Prostate gland (tissue), 2 donors: ENCODE measurements at regions not wholly inside any gene's neighbourhood (a gene's known extent, or its start where the extent isn't known, plus 50 kb on each side); places are given as distances from the start of the nearest gene placed in this dataset.

Source experiments
- POLR2A ChIP-seq: fragments of 450-650 bp; IDR thresholded peaks from one replicate; pipeline ENCODE4 v1.6.1; 2016; ENCODE audit warnings: antibody characterized with exemption, mild to moderate bottlenecking
- TF ChIP-seq, protein P1 (sequence below), 4 experiments: fragments of 200-600 bp in 2 of 4; fragments of 450-650 bp in 2 of 4; sonication (generic) in 2 of 4; IDR thresholded peaks; 1 replicate in 3 of 4; 2 replicates in 1 of 4; pipeline ENCODE4 v1.5.1; 2016 to 2019; ENCODE audit warnings: antibody characterized with exemption in 4 of 4, mild to moderate bottlenecking in 2 of 4, moderate library complexity in 2 of 4

DNA sequence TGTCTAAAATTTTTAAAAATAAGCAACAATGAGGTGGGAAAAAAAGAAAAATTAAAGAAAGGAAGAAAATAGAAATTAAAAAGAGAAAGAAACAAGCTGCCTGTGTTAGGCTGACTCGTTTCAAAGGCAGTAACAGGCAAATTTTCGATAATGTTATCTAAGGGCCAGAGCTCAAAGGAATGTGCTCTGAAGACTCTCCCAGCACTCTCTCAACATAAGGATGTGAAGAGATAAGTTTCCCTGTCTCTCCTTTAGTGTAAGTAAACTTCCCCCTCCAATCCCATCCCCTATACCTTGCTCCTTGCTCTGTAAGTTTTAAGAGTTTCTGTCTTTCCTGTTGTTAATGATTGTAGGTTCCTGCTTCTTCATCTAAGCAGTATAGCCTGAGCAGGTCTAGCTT, 172.8 kb downstream of the TEX13C start:
- TF ChIP-seq, protein P1, sequence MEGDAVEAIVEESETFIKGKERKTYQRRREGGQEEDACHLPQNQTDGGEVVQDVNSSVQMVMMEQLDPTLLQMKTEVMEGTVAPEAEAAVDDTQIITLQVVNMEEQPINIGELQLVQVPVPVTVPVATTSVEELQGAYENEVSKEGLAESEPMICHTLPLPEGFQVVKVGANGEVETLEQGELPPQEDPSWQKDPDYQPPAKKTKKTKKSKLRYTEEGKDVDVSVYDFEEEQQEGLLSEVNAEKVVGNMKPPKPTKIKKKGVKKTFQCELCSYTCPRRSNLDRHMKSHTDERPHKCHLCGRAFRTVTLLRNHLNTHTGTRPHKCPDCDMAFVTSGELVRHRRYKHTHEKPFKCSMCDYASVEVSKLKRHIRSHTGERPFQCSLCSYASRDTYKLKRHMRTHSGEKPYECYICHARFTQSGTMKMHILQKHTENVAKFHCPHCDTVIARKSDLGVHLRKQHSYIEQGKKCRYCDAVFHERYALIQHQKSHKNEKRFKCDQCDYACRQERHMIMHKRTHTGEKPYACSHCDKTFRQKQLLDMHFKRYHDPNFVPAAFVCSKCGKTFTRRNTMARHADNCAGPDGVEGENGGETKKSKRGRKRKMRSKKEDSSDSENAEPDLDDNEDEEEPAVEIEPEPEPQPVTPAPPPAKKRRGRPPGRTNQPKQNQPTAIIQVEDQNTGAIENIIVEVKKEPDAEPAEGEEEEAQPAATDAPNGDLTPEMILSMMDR (IDR thresholded peaks at IDR 0.05) = no peak
- TF ChIP-seq POLR2A = no peak
